IMR-90 (cell line): ENCODE measurements at regions not wholly inside any gene's neighbourhood (a gene's known extent, or its start where the extent isn't known, plus 50 kb on each side); places are given as distances from the start of the nearest gene placed in this dataset.

Experiments
- ATAC-seq: fragments of 200-7000 bp; cut with Tn5 transposase; 2 replicates; pipeline ENCODE4 v1.9.1; 2020; ENCODE audit warnings: low read depth, mild to moderate bottlenecking, moderate library complexity
- BruUV-seq: library from RNA; stranded (reverse); fragments of 400-500 nt; replicated peaks from 2 replicates; lab custom pipeline; 2021; lab: Mats Ljungman, UMichigan
- CTCF ChIA-PET: fragments of 300-600 bp; formaldehyde crosslinking; extraction: SDS; loops from one replicate; lab custom pipeline; 2021; ENCODE audit warnings: antibody characterized with exemption; lab: Yijun Ruan, JAX
- POLR2A ChIA-PET: fragments of 300-600 bp; sonication (Branson Sonifier 250); formaldehyde crosslinking; loops from one replicate; lab custom pipeline; 2022; ENCODE audit warnings: antibody characterized with exemption; ENCODE audit not compliant: unreplicated experiment; lab: Charles Lee
- DNase-seq: peaks from one replicate; pipeline ENCODE4 v3.0.0; 2013
- H2AFZ ChIP-seq: replicated peaks from 2 replicates; pipeline ENCODE3; 2013; ENCODE audit warnings: low read length, mild to moderate bottlenecking; ENCODE audit not compliant: poor library complexity
- H2AK5ac ChIP-seq: 2 replicates; pipeline ENCODE4 v1.6.1; 2013; ENCODE audit warnings: low read depth, low read length, inconsistent platforms
- H2AK9ac ChIP-seq: replicated peaks from 2 replicates; pipeline ENCODE3; 2013; ENCODE audit warnings: mild to moderate bottlenecking, low read depth, low read length, moderate library complexity; ENCODE audit not compliant: poor library complexity
- H2BK120ac ChIP-seq: 2 replicates; pipeline ENCODE4 v1.6.1; 2013; ENCODE audit warnings: low read depth, low read length, inconsistent platforms
- H2BK15ac ChIP-seq: 3 replicates; pipeline ENCODE4 v1.6.1; 2013; ENCODE audit warnings: low read depth, low read length, inconsistent platforms
- H2BK20ac ChIP-seq: 2 replicates; pipeline ENCODE4 v1.6.1; 2013; ENCODE audit warnings: low read depth, mild to moderate bottlenecking, inconsistent platforms, low read length, moderate library complexity
- H2BK5ac ChIP-seq: 2 replicates; pipeline ENCODE4 v1.6.1; 2013; ENCODE audit warnings: mild to moderate bottlenecking, low read depth, low read length, inconsistent platforms; ENCODE audit not compliant: poor library complexity, severe bottlenecking
- H3K14ac ChIP-seq: replicated peaks from 2 replicates; pipeline ENCODE4 v1.6.1; 2013; ENCODE audit warnings: low read depth, low read length, inconsistent platforms
- H3K18ac ChIP-seq: 2 replicates; pipeline ENCODE4 v1.6.1; 2013; ENCODE audit warnings: low read depth, low read length, control low read depth
- H3K23ac ChIP-seq: 2 replicates; pipeline ENCODE4 v1.6.1; 2013; ENCODE audit warnings: low read depth, low read length, inconsistent platforms
- H3K27ac ChIP-seq: 2 replicates; pipeline ENCODE4 v1.5.1; 2013; ENCODE audit warnings: mild to moderate bottlenecking, control low read depth, low read length; ENCODE audit not compliant: insufficient read depth
- H3K27me3 ChIP-seq: 2 replicates; pipeline ENCODE4 v1.6.1; 2013; ENCODE audit warnings: low read length; ENCODE audit not compliant: control insufficient read depth, insufficient read depth
- H3K36me3 ChIP-seq: 2 replicates; pipeline ENCODE4 v1.6.1; 2013; ENCODE audit warnings: low read length, mixed read lengths; ENCODE audit not compliant: control insufficient read depth, insufficient read depth
- H3K4ac ChIP-seq: 2 replicates; pipeline ENCODE4 v1.6.1; 2013; ENCODE audit warnings: low read depth, low read length, inconsistent platforms
- H3K4me1 ChIP-seq: 2 replicates; pipeline ENCODE4 v1.6.1; 2013; ENCODE audit warnings: low read length, mixed read lengths; ENCODE audit not compliant: control insufficient read depth, insufficient read depth
- H3K4me2 ChIP-seq: 2 replicates; pipeline ENCODE4 v1.6.1; 2013; ENCODE audit warnings: low read depth, mild to moderate bottlenecking, control low read depth, low read length, moderate library complexity
- H3K4me3 ChIP-seq: 2 replicates; pipeline ENCODE4 v1.5.1; 2013; ENCODE audit warnings: low read depth, mild to moderate bottlenecking, control low read depth, low read length, moderate library complexity; ENCODE audit not compliant: insufficient read depth
- H3K56ac ChIP-seq: 2 replicates; pipeline ENCODE4 v1.6.1; 2013; ENCODE audit warnings: low read length, inconsistent platforms; ENCODE audit not compliant: insufficient read depth; ENCODE audit errors: extremely low read depth
- H3K79me1 ChIP-seq, 2 experiments: 2 replicates each; pipeline ENCODE4 v1.6.1; 2013; ENCODE audit warnings: low read length in 2 of 2, inconsistent platforms in 1 of 2, low read depth in 1 of 2
- H3K9ac ChIP-seq: 2 replicates; pipeline ENCODE4 v1.6.1; 2013; ENCODE audit warnings: low read depth, low read length, control low read depth
- H3K9me1 ChIP-seq: 2 replicates; pipeline ENCODE4 v1.6.1; 2013; ENCODE audit warnings: low read length, inconsistent platforms; ENCODE audit not compliant: insufficient read depth
- H3K9me3 ChIP-seq: 2 replicates; pipeline ENCODE4 v1.6.1; 2013; ENCODE audit warnings: low read length; ENCODE audit not compliant: control insufficient read depth, insufficient read depth
- H4K20me1 ChIP-seq: 2 replicates; pipeline ENCODE4 v1.6.1; 2013; ENCODE audit warnings: low read length, inconsistent platforms; ENCODE audit not compliant: insufficient read depth
- H4K5ac ChIP-seq: 2 replicates; pipeline ENCODE4 v1.6.1; 2013; ENCODE audit warnings: mild to moderate bottlenecking, low read depth, low read length, control low read depth
- H4K8ac ChIP-seq, 2 experiments: 2 replicates each; pipeline ENCODE4 v1.6.1; 2013; ENCODE audit warnings: low read depth in 2 of 2, low read length in 2 of 2, control low read depth in 1 of 2, inconsistent platforms in 1 of 2
- H4K91ac ChIP-seq: 2 replicates; pipeline ENCODE4 v1.6.1; 2013; ENCODE audit warnings: low read depth, low read length, inconsistent platforms; ENCODE audit not compliant: insufficient read depth
- BHLHE40 ChIP-seq: fragments of 150-350 bp; IDR thresholded peaks from 2 replicates; pipeline ENCODE4 v1.6.1; 2016; ENCODE audit warnings: mild to moderate bottlenecking, low read depth, low read length
- CEBPB ChIP-seq: IDR thresholded peaks from 2 replicates; pipeline ENCODE4 v1.6.1; 2012; ENCODE audit warnings: low read depth, low read length, improper control_type of control experiment
- CHD1 ChIP-seq: IDR thresholded peaks from 2 replicates; pipeline ENCODE4 v1.6.1; 2012; ENCODE audit warnings: low read depth, low read length, improper control_type of control experiment
- ELK1 ChIP-seq: fragments of 150-350 bp; IDR thresholded peaks from 2 replicates; pipeline ENCODE4 v1.6.1; 2016; ENCODE audit warnings: low read depth, mild to moderate bottlenecking, low read length, moderate library complexity, borderline replicate concordance
- FOS ChIP-seq: fragments of 150-350 bp; IDR thresholded peaks from 2 replicates; pipeline ENCODE4 v1.6.1; 2016; ENCODE audit warnings: low read depth, low read length
- MAFK ChIP-seq: IDR thresholded peaks from 2 replicates; pipeline ENCODE4 v1.6.1; 2012; ENCODE audit warnings: low read depth, low read length, improper control_type of control experiment
- MAZ ChIP-seq: IDR thresholded peaks from 2 replicates; pipeline ENCODE4 v1.6.1; 2012; ENCODE audit warnings: low read depth, mild to moderate bottlenecking, low read length, improper control_type of control experiment, moderate library complexity, borderline replicate concordance
- MXI1 ChIP-seq: IDR thresholded peaks from 2 replicates; pipeline ENCODE4 v1.6.1; 2012; ENCODE audit warnings: low read depth, mild to moderate bottlenecking, low read length, moderate library complexity, borderline replicate concordance
- NFE2L2 ChIP-seq: fragments of 150-350 bp; IDR thresholded peaks from 2 replicates; pipeline ENCODE4 v1.6.1; 2016; ENCODE audit warnings: low read depth, mild to moderate bottlenecking, low read length
- RAD21 ChIP-seq: IDR thresholded peaks from 2 replicates; pipeline ENCODE4 v1.6.1; 2012; ENCODE audit warnings: low read length, improper control_type of control experiment
- RCOR1 ChIP-seq: IDR thresholded peaks from 2 replicates; pipeline ENCODE4 v1.6.1; 2012; ENCODE audit warnings: mild to moderate bottlenecking, low read length, improper control_type of control experiment; ENCODE audit not compliant: insufficient replicate concordance
- RFX5 ChIP-seq: IDR thresholded peaks from 2 replicates; pipeline ENCODE4 v1.8.0; 2012; ENCODE audit warnings: low read depth, mild to moderate bottlenecking, low read length, moderate library complexity
- SMC3 ChIP-seq: fragments of 150-350 bp; IDR thresholded peaks from 2 replicates; pipeline ENCODE4 v1.6.1; 2016; ENCODE audit warnings: low read depth, mild to moderate bottlenecking, antibody characterized with exemption, low read length, moderate library complexity
- USF2 ChIP-seq: fragments of 150-350 bp; IDR thresholded peaks from 2 replicates; pipeline ENCODE4 v1.6.1; 2017; ENCODE audit warnings: mild to moderate bottlenecking, antibody characterized with exemption, low read length, low read depth
- WGBS, 2 experiments: methylation state at CpG; one replicate each; pipeline versions ENCODE4 v1.1.5 to v1.1.7; 2013; ENCODE audit warnings: missing lambda C conversion rate in 2 of 2; ENCODE audit not compliant: insufficient read length in 1 of 2; ENCODE audit errors: extremely low coverage in 2 of 2; 5-methylcytosine and 5-hydroxymethylcytosine counted together
- dilution Hi-C: fragments of 300-500 bp; cut with HindIII; formaldehyde crosslinking; loops from one replicate; pipeline ENCODE4 v1.14.3; 2018; ENCODE audit warnings: low sequenced_read_pairs; ENCODE audit not compliant: unreplicated experiment
- in situ Hi-C: fragments of 300-500 bp; cut with MboI; formaldehyde crosslinking; loops from 3 replicates; pipeline ENCODE4 v1.14.3; 2019; ENCODE audit warnings: low sequenced_read_pairs, inconsistent platforms, mixed read lengths
- intact Hi-C: fragments of 100-400 bp; cut with micrococcal nuclease; formaldehyde crosslinking; loops from 2 replicates; pipeline ENCODE4 v1.10.0; 2022

- H3K4me2 ChIP-seq: no peak overlapping the region; the same call in 1 of the 2 replicates
- peaks cover 14% of the 10 kb centered on the region for H3K4me1 ChIP-seq
- intact Hi-C loops: loop anchor here (5.0 to 10.0 kb wide), 2 partner anchors 151 to 267 kb away; partner anchors contain the start of gene BTG1
- H3K9me1 ChIP-seq: peaks cover 6% of the 10 kb centered on the region; the same call in 1 of the 2 replicates
- no TSS peak for BruUV-seq
- dilution Hi-C loops: no loop called here
- H2BK15ac ChIP-seq: peak overlapping the region; percentile 39; the same call in 1 of the 3 replicates
- peak overlapping the region; percentile 80 for H3K4ac ChIP-seq
- WGBS, 2 experiments: 80% methylated on average over 1 of the region's 8 CpGs; no CpG with 5 or more reads in 1 of the 2 experiments
- ATAC-seq: peak; percentile 55
- CTCF ChIA-PET: interaction anchor here (0.6 kb wide), 1 partner anchor 560 kb away, joined by 4 read pairs; no protein-coding TSS in a partner anchor
- peak overlapping the region; percentile 88; the same call in 1 of the 2 replicates for H2BK20ac ChIP-seq
- DNase-seq: peak; percentile 80
- H2AK5ac ChIP-seq: 0 out of 2 replicates have a peak overlapping the region, but pooled peaks have one; percentile 10
- H4K91ac ChIP-seq: peak overlapping the region; percentile 86
- peak overlapping the region; percentile 51 for H3K56ac ChIP-seq
- peak overlapping the region; percentile 90 for H2BK120ac ChIP-seq
- H3K36me3 ChIP-seq: no peaks in the 10 kb centered on the region
- H3K27me3 ChIP-seq: no peaks in the 10 kb centered on the region
- H2AFZ ChIP-seq: peak overlapping the region; percentile 55
- peak overlapping the region; percentile 62; the same call in 1 of the 2 replicates for H3K23ac ChIP-seq
- no peak overlapping the region for H3K4me3 ChIP-seq
- no peaks in the 10 kb centered on the region for H4K20me1 ChIP-seq
- H3K79me1 ChIP-seq: 0 out of 4 replicates have a peak, but pooled peaks cover 0 to 4% of the 10 kb centered on the region in 2 experiments
- in situ Hi-C loops: no loop called here
- H3K14ac ChIP-seq: peak overlapping the region; percentile 56
- H3K27ac ChIP-seq: peak overlapping the region; percentile 79
- peak overlapping the region; percentile 41 to 76 for H4K8ac ChIP-seq
- H3K9ac ChIP-seq: peak overlapping the region; percentile 22; the same call in 1 of the 2 replicates
- POLR2A ChIA-PET: no interaction called here
- H3K18ac ChIP-seq: peak overlapping the region; percentile 92; the same call in 1 of the 2 replicates
- peak overlapping the region; percentile 83; the same call in 1 of the 2 replicates for H4K5ac ChIP-seq
- H2BK5ac ChIP-seq: peak overlapping the region; percentile 78
- H3K9me3 ChIP-seq: no peaks in the 10 kb centered on the region
- no peak overlapping the region for H2AK9ac ChIP-seq
- TF ChIP-seq MAZ: 0 out of 2 replicates have a peak, but pooled peaks have one; percentile 17
- TF ChIP-seq SMC3: no peak
- no peak for TF ChIP-seq ELK1
- TF ChIP-seq RFX5: no peak
- TF ChIP-seq RAD21: no peak
- no peak for TF ChIP-seq NFE2L2
- no peak; the same call in 1 of the 2 replicates for TF ChIP-seq FOS
- TF ChIP-seq CEBPB: peak; percentile 43; the same call in 1 of the 2 replicates
- no peak for TF ChIP-seq RCOR1
- no peak for TF ChIP-seq MXI1
- TF ChIP-seq USF2: no peak
- no peak for TF ChIP-seq CHD1
- TF ChIP-seq MAFK: no peak
- TF ChIP-seq BHLHE40: no peak
Observed at GRCh38 chr12:92297932-92298696, 152.5 kb upstream of the BTG1 start.
